ENCODE measurements at regions not wholly inside any gene's neighbourhood (a gene's known extent, or its start where the extent isn't known, plus 50 kb on each side); places are given as distances from the start of the nearest gene placed in this dataset.

DNA sequence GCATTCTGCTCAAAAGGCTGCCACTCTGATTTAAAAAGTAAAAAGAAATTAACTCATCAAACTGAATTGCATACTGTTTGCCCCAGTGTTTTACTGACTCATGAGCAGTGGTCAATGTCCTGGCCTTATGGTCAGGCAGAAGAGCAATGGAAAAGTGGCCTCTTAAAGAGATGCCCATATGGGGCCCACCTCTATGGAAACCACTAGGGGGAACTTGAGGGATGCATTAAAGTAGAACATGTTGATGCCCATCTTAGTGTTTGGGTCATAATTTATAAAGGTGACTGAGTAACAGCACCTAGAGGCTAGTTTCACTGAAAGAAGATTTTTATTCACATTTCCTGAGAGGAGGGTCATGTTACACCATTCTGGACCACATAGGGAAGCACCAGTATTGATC is 66.5 kb upstream of the RNU6-1 start:
- no TSS peak for BruUV-seq (replicated peaks)
- Histone ChIP-seq H3K79me2 (ENCODE audit: low read depth) (no peaks in the 10 kb centered on the region), H3K9me2 (ENCODE audit: insufficient read depth) (no peaks in the 10 kb centered on the region), H3K4me2 (no peak overlapping the region), H4K20me1 (ENCODE audit: insufficient read depth) (no peaks in the 10 kb centered on the region), H3K4me1 (replicated peaks; ENCODE audit: insufficient read depth) (no peaks in the 10 kb centered on the region), H3K27me3 (ENCODE audit: insufficient read depth, low read depth) (no peaks in the 10 kb centered on the region), H3K9me3 (ENCODE audit: insufficient read depth, low read depth) (no peaks in the 10 kb centered on the region; the same call in 1 of the 2 replicates), H3K4me3 (no peak overlapping the region), H2AFZ (no peak overlapping the region), H3K36me3 (ENCODE audit: low read depth) (no peaks in the 10 kb centered on the region), H3K27ac (no peak overlapping the region), H3F3A (ENCODE audit: insufficient read depth, low read depth) (no peaks in the 10 kb centered on the region)
- DNase-seq: no peak
- TF ChIP-seq, protein P1, sequence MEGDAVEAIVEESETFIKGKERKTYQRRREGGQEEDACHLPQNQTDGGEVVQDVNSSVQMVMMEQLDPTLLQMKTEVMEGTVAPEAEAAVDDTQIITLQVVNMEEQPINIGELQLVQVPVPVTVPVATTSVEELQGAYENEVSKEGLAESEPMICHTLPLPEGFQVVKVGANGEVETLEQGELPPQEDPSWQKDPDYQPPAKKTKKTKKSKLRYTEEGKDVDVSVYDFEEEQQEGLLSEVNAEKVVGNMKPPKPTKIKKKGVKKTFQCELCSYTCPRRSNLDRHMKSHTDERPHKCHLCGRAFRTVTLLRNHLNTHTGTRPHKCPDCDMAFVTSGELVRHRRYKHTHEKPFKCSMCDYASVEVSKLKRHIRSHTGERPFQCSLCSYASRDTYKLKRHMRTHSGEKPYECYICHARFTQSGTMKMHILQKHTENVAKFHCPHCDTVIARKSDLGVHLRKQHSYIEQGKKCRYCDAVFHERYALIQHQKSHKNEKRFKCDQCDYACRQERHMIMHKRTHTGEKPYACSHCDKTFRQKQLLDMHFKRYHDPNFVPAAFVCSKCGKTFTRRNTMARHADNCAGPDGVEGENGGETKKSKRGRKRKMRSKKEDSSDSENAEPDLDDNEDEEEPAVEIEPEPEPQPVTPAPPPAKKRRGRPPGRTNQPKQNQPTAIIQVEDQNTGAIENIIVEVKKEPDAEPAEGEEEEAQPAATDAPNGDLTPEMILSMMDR (conservative IDR thresholded peaks at IDR 0.05): no peak
- no peak for TF ChIP-seq EZH2 (IDR thresholded peaks at IDR 0.05; ENCODE audit: low read depth)
- intact Hi-C loops (cut with micrococcal nuclease; ENCODE audit: unreplicated experiment): no loop called here
- CTCF ChIA-PET: no interaction called here
- POLR2A ChIA-PET (ENCODE audit: unreplicated experiment): no interaction called here

DNA sequence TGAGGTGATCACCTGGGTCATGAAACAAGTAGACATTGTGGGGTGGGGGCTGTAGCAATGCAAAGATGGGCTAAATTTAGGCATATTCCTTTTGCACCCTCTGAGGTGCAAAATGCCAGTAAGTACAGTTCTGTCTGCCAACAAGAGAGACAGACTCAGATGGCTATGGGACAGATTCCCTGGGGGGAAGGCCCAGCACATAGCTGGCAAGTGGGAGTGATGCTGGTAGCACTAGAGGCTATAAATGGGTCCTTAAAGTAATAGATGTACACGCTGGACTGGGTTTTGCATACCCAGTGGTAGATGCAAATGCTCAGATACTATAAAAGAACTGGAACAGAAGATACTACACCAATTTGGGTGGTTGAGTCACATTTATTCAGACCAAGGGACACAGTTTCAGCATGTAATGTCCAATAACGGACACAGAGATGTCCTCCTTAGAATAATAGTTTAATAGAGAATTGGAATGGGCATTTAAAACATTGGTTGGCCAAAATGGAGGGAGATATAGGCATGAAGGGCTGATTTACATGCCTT is 67.4 kb upstream of the RNU6-1 start:
- intact Hi-C loops (cut with micrococcal nuclease; ENCODE audit: unreplicated experiment): no loop called here
- no peak overlapping the region for H3K4me2 ChIP-seq

DNA sequence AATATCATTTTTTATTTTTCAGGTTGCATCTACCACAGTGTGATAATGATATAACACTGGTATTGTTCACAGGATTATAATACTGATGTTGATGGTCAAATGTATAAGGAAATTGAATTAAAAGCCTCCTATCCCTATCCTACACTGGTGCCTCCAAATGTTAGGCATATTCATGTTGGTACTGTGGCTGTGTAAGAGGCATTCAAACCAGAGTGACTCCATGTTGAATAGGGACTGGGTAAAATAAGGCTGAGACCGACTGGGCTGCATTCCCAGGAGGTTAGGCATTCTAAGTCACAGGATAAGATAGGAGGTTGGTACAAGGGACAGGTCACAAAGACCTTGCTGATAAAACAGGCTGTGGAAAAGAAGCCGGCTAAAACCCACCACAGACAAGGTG is 68.9 kb upstream of the RNU6-1 start:
- TF ChIP-seq EZH2 (IDR thresholded peaks at IDR 0.05; ENCODE audit: low read depth): no peak
- TF ChIP-seq, protein P1 (conservative IDR thresholded peaks at IDR 0.05): no peak
- Histone ChIP-seq H3K9me2 (ENCODE audit: insufficient read depth) (no peaks in the 10 kb centered on the region), H3K36me3 (ENCODE audit: low read depth) (no peaks in the 10 kb centered on the region), H2AFZ (no peak overlapping the region), H3K4me2 (no peak overlapping the region), H3K4me3 (no peak overlapping the region), H3K27me3 (ENCODE audit: insufficient read depth, low read depth) (no peaks in the 10 kb centered on the region), H3K27ac (no peak overlapping the region), H3K9me3 (ENCODE audit: insufficient read depth, low read depth) (no peaks in the 10 kb centered on the region; the same call in 1 of the 2 replicates), H3K4me1 (replicated peaks; ENCODE audit: insufficient read depth) (no peaks in the 10 kb centered on the region), H3F3A (ENCODE audit: insufficient read depth, low read depth) (no peaks in the 10 kb centered on the region), H4K20me1 (ENCODE audit: insufficient read depth) (no peaks in the 10 kb centered on the region), H3K79me2 (ENCODE audit: low read depth) (no peaks in the 10 kb centered on the region)
- intact Hi-C loops (cut with micrococcal nuclease; ENCODE audit: unreplicated experiment): no loop called here
- POLR2A ChIA-PET (ENCODE audit: unreplicated experiment): no interaction called here
- CTCF ChIA-PET: no interaction called here
- no TSS peak for BruUV-seq (replicated peaks)
- DNase-seq: no peak

More for the DNA sequence above, 67.4 kb upstream of the RNU6-1 start:
- no peaks in the 10 kb centered on the region for H4K20me1 ChIP-seq (ENCODE audit: insufficient read depth)
- no TSS peak for BruUV-seq (replicated peaks)
- DNase-seq: no peak
- no peak overlapping the region for H3K27ac ChIP-seq
- no peak overlapping the region for H2AFZ ChIP-seq
- ChIA-PET CTCF (no interaction called here), POLR2A (ENCODE audit: unreplicated experiment) (no interaction called here)
- H3K9me3 ChIP-seq (ENCODE audit: insufficient read depth, low read depth): no peaks in the 10 kb centered on the region; the same call in 1 of the 2 replicates
- H3K27me3 ChIP-seq (ENCODE audit: insufficient read depth, low read depth): no peaks in the 10 kb centered on the region
- TF ChIP-seq, protein P1 (conservative IDR thresholded peaks at IDR 0.05): no peak
- TF ChIP-seq EZH2 (IDR thresholded peaks at IDR 0.05; ENCODE audit: low read depth): no peak
- H3K4me1 ChIP-seq (replicated peaks; ENCODE audit: insufficient read depth): no peaks in the 10 kb centered on the region
- H3K4me3 ChIP-seq: no peak overlapping the region
- no peaks in the 10 kb centered on the region for H3K79me2 ChIP-seq (ENCODE audit: low read depth)
- no peaks in the 10 kb centered on the region for H3K36me3 ChIP-seq (ENCODE audit: low read depth)
- H3K9me2 ChIP-seq (ENCODE audit: insufficient read depth): no peaks in the 10 kb centered on the region
- H3F3A ChIP-seq (ENCODE audit: insufficient read depth, low read depth): no peaks in the 10 kb centered on the region
